ENCODE measurements at regions not wholly inside any gene's neighbourhood (a gene's known extent, or its start where the extent isn't known, plus 50 kb on each side); places are given as distances from the start of the nearest gene placed in this dataset.

DNA sequence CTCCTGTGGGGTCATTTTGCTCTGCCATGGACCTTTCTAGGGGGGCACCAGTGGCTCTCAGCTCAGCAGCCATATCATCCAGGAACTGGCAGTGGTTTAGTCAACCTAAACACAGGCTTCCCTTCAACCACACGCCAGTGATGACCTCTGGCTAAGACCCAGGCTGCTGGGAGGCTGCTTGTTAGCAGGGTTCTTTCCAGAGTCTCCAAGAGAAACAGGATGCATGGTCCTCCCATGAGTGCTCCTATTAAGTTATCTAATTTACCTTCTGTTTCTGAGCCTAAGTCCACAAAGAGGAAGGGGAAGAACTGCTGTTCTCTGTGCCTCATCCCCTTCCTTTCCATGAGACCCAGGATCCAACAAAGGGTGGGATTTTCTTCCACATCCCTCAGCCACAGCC is 137.3 kb upstream of the PLXNA2 start:
- TF ChIP-seq FOXP2 (optimal IDR thresholded peaks at IDR 0.05; ENCODE audit: borderline replicate concordance, extremely low read depth, extremely low read length, insufficient read depth): no peak

GRCh38 chr1:208387908-208388811 is 144.0 kb upstream of the PLXNA2 start:
- no peak for TF ChIP-seq FOXP2 (optimal IDR thresholded peaks at IDR 0.05; ENCODE audit: borderline replicate concordance, extremely low read depth, extremely low read length, insufficient read depth)
- no peak for TF ChIP-seq POLR2AphosphoS5 (IDR thresholded peaks at IDR 0.05; ENCODE audit: low read depth, low read length)
- TF ChIP-seq, protein P1, sequence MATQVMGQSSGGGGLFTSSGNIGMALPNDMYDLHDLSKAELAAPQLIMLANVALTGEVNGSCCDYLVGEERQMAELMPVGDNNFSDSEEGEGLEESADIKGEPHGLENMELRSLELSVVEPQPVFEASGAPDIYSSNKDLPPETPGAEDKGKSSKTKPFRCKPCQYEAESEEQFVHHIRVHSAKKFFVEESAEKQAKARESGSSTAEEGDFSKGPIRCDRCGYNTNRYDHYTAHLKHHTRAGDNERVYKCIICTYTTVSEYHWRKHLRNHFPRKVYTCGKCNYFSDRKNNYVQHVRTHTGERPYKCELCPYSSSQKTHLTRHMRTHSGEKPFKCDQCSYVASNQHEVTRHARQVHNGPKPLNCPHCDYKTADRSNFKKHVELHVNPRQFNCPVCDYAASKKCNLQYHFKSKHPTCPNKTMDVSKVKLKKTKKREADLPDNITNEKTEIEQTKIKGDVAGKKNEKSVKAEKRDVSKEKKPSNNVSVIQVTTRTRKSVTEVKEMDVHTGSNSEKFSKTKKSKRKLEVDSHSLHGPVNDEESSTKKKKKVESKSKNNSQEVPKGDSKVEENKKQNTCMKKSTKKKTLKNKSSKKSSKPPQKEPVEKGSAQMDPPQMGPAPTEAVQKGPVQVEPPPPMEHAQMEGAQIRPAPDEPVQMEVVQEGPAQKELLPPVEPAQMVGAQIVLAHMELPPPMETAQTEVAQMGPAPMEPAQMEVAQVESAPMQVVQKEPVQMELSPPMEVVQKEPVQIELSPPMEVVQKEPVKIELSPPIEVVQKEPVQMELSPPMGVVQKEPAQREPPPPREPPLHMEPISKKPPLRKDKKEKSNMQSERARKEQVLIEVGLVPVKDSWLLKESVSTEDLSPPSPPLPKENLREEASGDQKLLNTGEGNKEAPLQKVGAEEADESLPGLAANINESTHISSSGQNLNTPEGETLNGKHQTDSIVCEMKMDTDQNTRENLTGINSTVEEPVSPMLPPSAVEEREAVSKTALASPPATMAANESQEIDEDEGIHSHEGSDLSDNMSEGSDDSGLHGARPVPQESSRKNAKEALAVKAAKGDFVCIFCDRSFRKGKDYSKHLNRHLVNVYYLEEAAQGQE (IDR thresholded peaks at IDR 0.05; ENCODE audit: insufficient read depth in 1 of 2, low read depth in 2 of 2, low read length in 2 of 2): no peak
- no peak for TF ChIP-seq TAF1 (IDR thresholded peaks at IDR 0.05; ENCODE audit: borderline replicate concordance, insufficient read depth, low read length)
- no peak for TF ChIP-seq SIN3A (IDR thresholded peaks at IDR 0.05; ENCODE audit: borderline replicate concordance, insufficient read depth, low read length)

DNA sequence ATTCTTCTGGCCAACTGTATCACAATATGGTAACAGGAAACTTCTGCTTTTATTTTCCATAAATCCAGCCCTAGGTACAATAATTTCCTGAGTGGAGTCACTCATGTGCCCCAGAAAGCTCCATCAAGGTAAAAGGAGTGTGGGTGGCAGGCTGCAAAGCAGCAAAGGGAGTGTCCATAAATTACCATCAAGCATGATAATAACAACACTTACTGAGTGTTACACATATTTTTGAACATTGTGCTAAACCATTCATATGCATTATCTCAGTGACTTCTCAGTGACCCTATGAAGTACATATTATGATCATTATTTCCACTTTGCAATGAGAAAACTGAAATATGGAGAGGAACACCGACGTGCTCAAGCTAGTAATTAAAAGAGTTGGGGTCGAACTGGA is 149.2 kb upstream of the PLXNA2 start:
- TF ChIP-seq POLR2AphosphoS5 (IDR thresholded peaks at IDR 0.05; ENCODE audit: low read depth, low read length) (no peak), FOXP2 (optimal IDR thresholded peaks at IDR 0.05; ENCODE audit: borderline replicate concordance, extremely low read depth, extremely low read length, insufficient read depth) (no peak), TAF1 (IDR thresholded peaks at IDR 0.05; ENCODE audit: borderline replicate concordance, insufficient read depth, low read length) (no peak), SIN3A (IDR thresholded peaks at IDR 0.05; ENCODE audit: borderline replicate concordance, insufficient read depth, low read length) (no peak)
- TF ChIP-seq, protein P1 (IDR thresholded peaks at IDR 0.05; ENCODE audit: insufficient read depth in 1 of 2, low read depth in 2 of 2, low read length in 2 of 2): no peak

- TF ChIP-seq TAF1 (IDR thresholded peaks at IDR 0.05; ENCODE audit: borderline replicate concordance, insufficient read depth, low read length): no peak
- no peak for TF ChIP-seq SIN3A (IDR thresholded peaks at IDR 0.05; ENCODE audit: borderline replicate concordance, insufficient read depth, low read length)
- TF ChIP-seq, protein P1 (IDR thresholded peaks at IDR 0.05; ENCODE audit: insufficient read depth in 1 of 2, low read depth in 2 of 2, low read length in 2 of 2): no peak
- no peak for TF ChIP-seq POLR2AphosphoS5 (IDR thresholded peaks at IDR 0.05; ENCODE audit: low read depth, low read length)
- TF ChIP-seq FOXP2 (optimal IDR thresholded peaks at IDR 0.05; ENCODE audit: borderline replicate concordance, extremely low read depth, extremely low read length, insufficient read depth): no peak
Observed at GRCh38 chr1:208393826-208394225, 149.6 kb upstream of the PLXNA2 start.

DNA sequence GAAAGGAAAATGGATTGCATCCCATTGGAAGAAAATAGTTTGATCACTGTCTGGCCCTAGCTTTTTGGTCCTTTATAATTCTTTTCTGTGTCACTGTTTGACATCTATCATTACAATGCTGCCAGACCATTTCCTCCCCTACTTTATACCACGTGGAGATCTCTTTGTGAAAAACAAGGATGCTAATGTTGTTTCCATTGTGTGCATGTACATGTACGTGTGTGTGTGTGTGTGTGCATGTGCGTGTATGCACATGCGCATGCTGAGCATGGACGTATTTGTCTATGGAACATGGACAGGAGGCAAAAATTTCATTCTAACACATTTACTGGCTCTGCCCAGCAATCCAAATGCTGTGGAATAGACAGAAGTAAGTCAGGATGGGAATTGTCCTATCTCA is 153.1 kb upstream of the PLXNA2 start:
- TF ChIP-seq POLR2AphosphoS5 (IDR thresholded peaks at IDR 0.05; ENCODE audit: low read depth, low read length) (no peak), FOXP2 (optimal IDR thresholded peaks at IDR 0.05; ENCODE audit: borderline replicate concordance, extremely low read depth, extremely low read length, insufficient read depth) (no peak), TAF1 (IDR thresholded peaks at IDR 0.05; ENCODE audit: borderline replicate concordance, insufficient read depth, low read length) (no peak), SIN3A (IDR thresholded peaks at IDR 0.05; ENCODE audit: borderline replicate concordance, insufficient read depth, low read length) (no peak)
- TF ChIP-seq, protein P1 (IDR thresholded peaks at IDR 0.05; ENCODE audit: insufficient read depth in 1 of 2, low read depth in 2 of 2, low read length in 2 of 2): no peak

Data from PFSK-1 (cell line).